Keratinocyte (primary cell): ENCODE measurements at regions not wholly inside any gene's neighbourhood (a gene's known extent, or its start where the extent isn't known, plus 50 kb on each side); places are given as distances from the start of the nearest gene placed in this dataset.

ENCODE experiments used
- DNase-seq: peaks from one replicate; pipeline ENCODE4 v3.0.0-alpha.2; 2011; ENCODE audit warnings: low read depth, missing footprints, low spot score
- FAIRE-seq: peaks from 2 replicates; lab custom pipeline; 2011; peaks lifted over from hg19 to GRCh38; lab: Jason Lieb, UNC
- H2AFZ ChIP-seq: 2 replicates; pipeline ENCODE4 v1.6.0; 2012; ENCODE audit warnings: low read length, control low read depth, inconsistent platforms; ENCODE audit not compliant: control insufficient read depth
- H3K27ac ChIP-seq: 2 replicates; pipeline ENCODE4 v1.5.1; 2011; ENCODE audit warnings: low read length; ENCODE audit not compliant: control insufficient read depth, insufficient read depth
- H3K27me3 ChIP-seq: 3 replicates; pipeline ENCODE4 v1.6.0; 2011; ENCODE audit warnings: low read length; ENCODE audit not compliant: control insufficient read depth, insufficient read depth; ENCODE audit errors: extremely low read depth
- H3K36me3 ChIP-seq, 2 experiments: 2 replicates in 1 of 2; 3 replicates in 1 of 2; pipeline ENCODE4 v1.5.1; 2011; ENCODE audit warnings: low read length in 2 of 2, mild to moderate bottlenecking in 1 of 2; ENCODE audit not compliant: control insufficient read depth in 2 of 2, insufficient read depth in 2 of 2; ENCODE audit errors: extremely low read depth in 1 of 2
- H3K4me1 ChIP-seq: 3 replicates; pipeline ENCODE4 v1.5.1; 2011; ENCODE audit warnings: low read length; ENCODE audit not compliant: control insufficient read depth, insufficient read depth; ENCODE audit errors: extremely low read depth
- H3K4me2 ChIP-seq: 3 replicates; pipeline ENCODE4 v1.6.0; 2011; ENCODE audit warnings: low read depth, low read length; ENCODE audit not compliant: control insufficient read depth, insufficient read depth; ENCODE audit errors: extremely low read depth
- H3K4me3 ChIP-seq, 3 experiments: fragments of 200-600 bp in 1 of 3; sonication (generic) in 1 of 3; 2 replicates in 2 of 3; 3 replicates in 1 of 3; pipeline ENCODE4 v1.5.1; 2011 to 2016; ENCODE audit warnings: low read length in 3 of 3, mild to moderate bottlenecking in 3 of 3, control low read depth in 2 of 3, inconsistent platforms in 1 of 3, low read depth in 1 of 3, mixed read lengths in 1 of 3, mixed run types in 1 of 3, moderate library complexity in 1 of 3; ENCODE audit not compliant: control insufficient read depth in 2 of 3, insufficient read depth in 2 of 3; ENCODE audit errors: extremely low read depth in 1 of 3
- H3K79me2 ChIP-seq: 2 replicates; pipeline ENCODE4 v1.6.0; 2012; ENCODE audit warnings: low read length; ENCODE audit not compliant: control insufficient read depth, insufficient read depth
- H3K9ac ChIP-seq: 3 replicates; pipeline ENCODE4 v1.6.0; 2011; ENCODE audit warnings: low read length; ENCODE audit not compliant: control insufficient read depth, insufficient read depth; ENCODE audit errors: extremely low read depth
- H3K9me1 ChIP-seq: 3 replicates; pipeline ENCODE4 v1.6.0; 2011; ENCODE audit warnings: low read length; ENCODE audit not compliant: control insufficient read depth, insufficient read depth; ENCODE audit errors: extremely low read depth
- H3K9me3 ChIP-seq: 2 replicates; pipeline ENCODE4 v1.5.1; 2012; ENCODE audit warnings: low read depth, low read length; ENCODE audit not compliant: control insufficient read depth
- H4K20me1 ChIP-seq: 3 replicates; pipeline ENCODE4 v1.6.0; 2011; ENCODE audit warnings: low read length; ENCODE audit not compliant: control insufficient read depth, insufficient read depth; ENCODE audit errors: extremely low read depth
- CTCF ChIP-seq, 3 experiments: IDR thresholded peaks in 1 of 3; conservative IDR thresholded peaks in 1 of 3; optimal IDR thresholded peaks in 1 of 3; 2 replicates in 2 of 3; 3 replicates in 1 of 3; pipeline versions ENCODE3 to v1.5.1; 2011; ENCODE audit warnings: low read length in 3 of 3, mild to moderate bottlenecking in 3 of 3, moderate library complexity in 2 of 3, control low read depth in 1 of 3, inconsistent platforms in 1 of 3; ENCODE audit not compliant: insufficient read depth in 2 of 3; ENCODE audit errors: extremely low read depth in 1 of 3
- EZH2 ChIP-seq: IDR thresholded peaks from one replicate; pipeline ENCODE4 v1.6.1; 2012; ENCODE audit warnings: inconsistent platforms, mild to moderate bottlenecking, low read length, moderate library complexity
- dilution Hi-C: fragments of 300-500 bp; cut with MboI; formaldehyde crosslinking; loops from one replicate; pipeline ENCODE4 v1.7.0; 2020; ENCODE audit warnings: low sequenced_read_pairs; ENCODE audit not compliant: extremely low pct_ligation_motif_present

- H3K79me2 ChIP-seq: no peaks in the 10 kb centered on the region
- dilution Hi-C loops: no loop called here
- no peaks in the 10 kb centered on the region for H3K9me1 ChIP-seq
- no peak overlapping the region for H3K4me2 ChIP-seq
- H3K4me3 ChIP-seq: no peak overlapping the region
- TF ChIP-seq CTCF (optimal IDR thresholded peaks at IDR 0.05 in 1 of 3, IDR thresholded peaks at IDR 0.05 in 1 of 3, conservative IDR thresholded peaks at IDR 0.05 in 1 of 3; ENCODE audit: extremely low read depth in 1 of 3, insufficient read depth in 2 of 3, low read length in 3 of 3) (no peak), EZH2 (no peak)
- H2AFZ ChIP-seq: no peak overlapping the region
- no peaks in the 10 kb centered on the region for H3K36me3 ChIP-seq
- DNase-seq (no peak), FAIRE-seq (no peak)
- no peaks in the 10 kb centered on the region for H4K20me1 ChIP-seq
- H3K27me3 ChIP-seq: peaks cover 4% of the 10 kb centered on the region
- H3K9ac ChIP-seq: no peak overlapping the region
- H3K9me3 ChIP-seq: no peaks in the 10 kb centered on the region
- H3K4me1 ChIP-seq: no peaks in the 10 kb centered on the region
- no peak overlapping the region for H3K27ac ChIP-seq
These were observed 289.7 kb upstream of the TRAM1L1 start for GRCh38 chr4:117375101-117375500.

- dilution Hi-C loops: no loop called here
- Histone ChIP-seq H3K9ac (no peak overlapping the region), H3K4me1 (no peaks in the 10 kb centered on the region), H3K79me2 (no peaks in the 10 kb centered on the region), H3K4me2 (no peak overlapping the region), H3K9me1 (no peaks in the 10 kb centered on the region), H3K36me3 (no peaks in the 10 kb centered on the region), H4K20me1 (no peaks in the 10 kb centered on the region), H3K27me3 (no peaks in the 10 kb centered on the region), H3K27ac (no peak overlapping the region), H3K9me3 (no peaks in the 10 kb centered on the region), H3K4me3 (no peak overlapping the region), H2AFZ (no peak overlapping the region)
- FAIRE-seq (no peak), DNase-seq (no peak)
- TF ChIP-seq EZH2 (no peak), CTCF (optimal IDR thresholded peaks at IDR 0.05 in 1 of 3, IDR thresholded peaks at IDR 0.05 in 1 of 3, conservative IDR thresholded peaks at IDR 0.05 in 1 of 3; ENCODE audit: extremely low read depth in 1 of 3, insufficient read depth in 2 of 3, low read length in 3 of 3) (no peak)
These were observed 291.3 kb upstream of the TRAM1L1 start for GRCh38 chr4:117376692-117377091.
